Karpas-422 (cell line): ENCODE measurements at regions not wholly inside any gene's neighbourhood (a gene's known extent, or its start where the extent isn't known, plus 50 kb on each side); places are given as distances from the start of the nearest gene placed in this dataset.

Experiments
- DNase-seq: peaks from one replicate; pipeline ENCODE4 v3.0.0-alpha.2; 2015
- H2AFZ ChIP-seq: fragments of 200-600 bp; sonication (generic); 2 replicates; pipeline ENCODE4 v1.6.1; 2014; ENCODE audit warnings: antibody characterized with exemption, low read length, mixed read lengths
- H3K27ac ChIP-seq: fragments of 200-600 bp; sonication (generic); 2 replicates; pipeline ENCODE4 v1.5.1; 2014; ENCODE audit warnings: mild to moderate bottlenecking, low read length, moderate library complexity
- H3K27me3 ChIP-seq: fragments of 200-600 bp; sonication (generic); 2 replicates; pipeline ENCODE4 v1.6.1; 2014; ENCODE audit warnings: low read length, mixed read lengths
- H3K36me3 ChIP-seq: fragments of 200-600 bp; sonication (generic); 2 replicates; pipeline ENCODE4 v1.6.1; 2014; ENCODE audit warnings: low read length, mixed read lengths; ENCODE audit not compliant: insufficient read depth
- H3K4me1 ChIP-seq: fragments of 200-600 bp; sonication (generic); 2 replicates; pipeline ENCODE4 v1.6.1; 2014; ENCODE audit warnings: mild to moderate bottlenecking, low read length, mixed read lengths
- H3K4me2 ChIP-seq: fragments of 200-600 bp; sonication (generic); 2 replicates; pipeline ENCODE4 v1.6.1; 2014; ENCODE audit warnings: low read length, low read depth, mild to moderate bottlenecking; ENCODE audit not compliant: poor library complexity, severe bottlenecking
- H3K4me3 ChIP-seq: fragments of 200-600 bp; sonication (generic); 2 replicates; pipeline ENCODE4 v1.5.1; 2014; ENCODE audit warnings: mild to moderate bottlenecking, antibody characterized with exemption, low read length, mixed read lengths
- H3K79me2 ChIP-seq: fragments of 200-600 bp; sonication (generic); 2 replicates; pipeline ENCODE4 v1.6.1; 2014; ENCODE audit warnings: mild to moderate bottlenecking, low read length, mixed read lengths
- H3K9ac ChIP-seq: fragments of 200-600 bp; sonication (generic); 2 replicates; pipeline ENCODE4 v1.6.0; 2014; ENCODE audit warnings: low read length
- H3K9me2 ChIP-seq: fragments of 200-600 bp; sonication (generic), shearing (Covaris generic); replicated peaks from 2 replicates; pipeline ENCODE4 v1.6.0; 2014; ENCODE audit warnings: mild to moderate bottlenecking, low read length, moderate library complexity; ENCODE audit not compliant: insufficient read depth
- H3K9me3 ChIP-seq: fragments of 300-700, 200-600 bp; sonication (generic); 2 replicates; pipeline ENCODE4 v1.6.1; 2014; ENCODE audit warnings: low read length, mixed read lengths
- H4K20me1 ChIP-seq: fragments of 200-600 bp; sonication (generic); 2 replicates; pipeline ENCODE4 v1.6.1; 2014; ENCODE audit warnings: mild to moderate bottlenecking, antibody characterized with exemption, low read length, low read depth; ENCODE audit not compliant: insufficient read depth

DNA sequence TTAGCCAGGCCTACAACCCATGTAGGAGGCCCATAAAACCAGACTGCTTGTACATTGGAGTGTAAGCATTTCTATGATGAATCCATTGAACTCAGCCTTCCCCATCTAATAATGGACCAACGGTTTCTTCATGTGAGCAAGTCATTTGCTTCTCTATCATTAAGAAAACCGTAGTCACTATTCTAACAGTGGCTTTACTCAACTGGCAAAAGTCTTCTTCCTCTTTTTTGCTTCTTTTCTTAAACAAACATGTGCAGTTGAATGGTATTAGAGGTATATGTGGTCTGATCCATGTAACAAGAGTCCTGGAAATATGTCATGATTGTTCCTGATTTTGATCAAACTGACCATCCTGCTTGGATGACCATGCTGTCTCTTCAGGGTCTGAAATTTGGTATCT lies 132.4 kb upstream of the STXBP5 start:
- no peak for DNase-seq
- Histone ChIP-seq H3K4me3 (no peak overlapping the region), H3K27me3 (no peaks in the 10 kb centered on the region), H2AFZ (no peak overlapping the region), H3K36me3 (no peaks in the 10 kb centered on the region), H3K9me2 (no peaks in the 10 kb centered on the region), H3K4me2 (no peak overlapping the region), H3K4me1 (no peaks in the 10 kb centered on the region), H3K9ac (no peak overlapping the region), H4K20me1 (no peaks in the 10 kb centered on the region), H3K9me3 (no peaks in the 10 kb centered on the region), H3K27ac (no peak overlapping the region), H3K79me2 (no peaks in the 10 kb centered on the region)

DNA sequence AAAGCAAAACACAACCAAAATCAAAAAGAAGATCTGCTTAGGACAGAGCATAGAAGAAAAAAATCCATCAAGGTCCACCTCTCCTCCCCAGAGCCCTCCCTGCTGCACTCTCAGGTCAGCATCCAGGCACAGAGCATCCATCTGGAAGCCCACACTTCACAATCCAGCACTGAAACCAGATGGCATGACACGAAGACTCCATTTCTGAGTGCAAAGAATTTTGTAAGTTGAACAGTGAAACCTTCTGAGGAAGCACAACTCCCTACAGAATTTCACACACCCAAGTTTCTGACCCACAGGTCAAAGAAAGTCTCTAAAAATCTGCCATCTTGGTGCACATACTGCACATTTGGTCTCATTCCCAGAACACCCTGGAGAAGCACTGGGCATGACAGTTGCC lies 128.8 kb upstream of the STXBP5 start:
- Histone ChIP-seq H3K36me3 (no peaks in the 10 kb centered on the region), H2AFZ (no peak overlapping the region), H3K27ac (no peak overlapping the region), H3K9ac (no peak overlapping the region), H3K4me1 (no peaks in the 10 kb centered on the region), H3K4me3 (no peak overlapping the region), H3K79me2 (no peaks in the 10 kb centered on the region), H3K4me2 (no peak overlapping the region), H3K9me3 (no peaks in the 10 kb centered on the region), H3K9me2 (no peaks in the 10 kb centered on the region), H4K20me1 (no peaks in the 10 kb centered on the region), H3K27me3 (no peaks in the 10 kb centered on the region)
- no peak for DNase-seq

DNA sequence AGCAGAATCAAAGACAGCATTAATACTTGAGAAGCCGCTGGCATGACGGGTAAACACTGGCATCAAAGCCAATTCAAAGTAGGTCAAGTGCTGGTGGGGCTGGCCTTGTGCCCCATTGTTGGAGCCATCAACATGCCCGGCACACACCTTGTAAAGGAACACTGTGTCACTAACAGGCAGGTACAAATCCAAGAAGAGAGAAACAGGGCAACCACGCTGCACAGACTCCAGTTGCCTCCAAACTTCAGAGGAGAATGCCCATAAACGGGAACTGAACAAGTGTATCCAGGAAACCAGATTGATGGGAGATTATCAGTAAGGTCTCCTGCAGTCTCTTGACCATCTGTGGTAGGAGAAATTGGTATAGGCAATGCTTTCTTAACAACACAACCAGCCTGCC lies 127.0 kb upstream of the STXBP5 start:
- Histone ChIP-seq H4K20me1 (no peaks in the 10 kb centered on the region), H3K27me3 (no peaks in the 10 kb centered on the region), H3K27ac (no peak overlapping the region), H3K4me2 (no peak overlapping the region), H3K9me3 (no peaks in the 10 kb centered on the region), H2AFZ (no peak overlapping the region), H3K79me2 (no peaks in the 10 kb centered on the region), H3K36me3 (no peaks in the 10 kb centered on the region), H3K4me3 (no peak overlapping the region), H3K9ac (no peak overlapping the region), H3K9me2 (no peaks in the 10 kb centered on the region), H3K4me1 (no peaks in the 10 kb centered on the region)
- no peak for DNase-seq

DNA sequence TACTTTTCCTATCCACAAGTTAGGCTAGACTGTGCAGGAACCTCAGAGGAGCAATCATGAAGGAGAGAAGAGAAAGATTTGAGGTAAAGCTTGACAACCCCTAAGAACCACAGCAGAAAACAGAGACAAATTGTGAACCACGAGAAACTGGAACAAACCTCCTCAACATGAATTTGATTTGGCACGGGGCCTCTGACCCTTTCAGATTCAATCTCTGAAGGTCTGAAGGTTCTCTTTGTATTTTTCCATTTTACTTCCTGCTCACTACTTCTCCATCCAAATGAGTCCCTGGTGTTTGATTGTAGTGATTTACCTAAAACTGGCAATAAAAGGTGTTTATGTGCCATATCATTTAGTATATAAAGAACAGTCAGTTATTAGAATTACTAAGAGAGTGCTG lies 126.1 kb upstream of the STXBP5 start:
- Histone ChIP-seq H3K9me2 (no peaks in the 10 kb centered on the region), H3K27ac (no peak overlapping the region), H3K4me2 (no peak overlapping the region), H2AFZ (no peak overlapping the region), H3K79me2 (no peaks in the 10 kb centered on the region), H3K27me3 (no peaks in the 10 kb centered on the region), H3K4me3 (no peak overlapping the region), H4K20me1 (no peaks in the 10 kb centered on the region), H3K9me3 (no peaks in the 10 kb centered on the region), H3K9ac (no peak overlapping the region), H3K4me1 (no peaks in the 10 kb centered on the region), H3K36me3 (no peaks in the 10 kb centered on the region)
- DNase-seq: no peak

DNA sequence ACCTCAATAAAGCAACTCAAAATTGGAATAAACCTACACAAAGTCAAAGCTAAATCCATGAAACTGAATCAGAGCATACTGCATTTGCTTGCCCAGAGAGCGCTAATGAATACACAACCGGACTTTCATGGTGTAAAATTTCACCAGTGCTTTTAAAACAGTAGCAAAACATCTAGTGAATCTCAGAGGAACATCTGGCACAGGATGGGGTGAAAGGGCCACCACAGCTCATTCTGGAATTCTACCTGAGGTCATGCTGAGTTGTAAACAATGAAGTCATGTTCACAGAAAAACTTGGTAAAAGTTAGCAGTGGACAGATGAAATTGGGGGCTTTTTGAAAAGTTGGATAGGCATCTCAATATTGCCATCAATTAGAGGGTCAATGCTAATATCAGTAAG lies 125.6 kb upstream of the STXBP5 start:
- Histone ChIP-seq H3K4me2 (no peak overlapping the region), H3K79me2 (no peaks in the 10 kb centered on the region), H2AFZ (no peak overlapping the region), H3K27me3 (no peaks in the 10 kb centered on the region), H3K9me3 (no peaks in the 10 kb centered on the region), H3K36me3 (no peaks in the 10 kb centered on the region), H3K9ac (no peak overlapping the region), H3K27ac (no peak overlapping the region), H3K9me2 (no peaks in the 10 kb centered on the region), H4K20me1 (no peaks in the 10 kb centered on the region), H3K4me3 (no peak overlapping the region), H3K4me1 (no peaks in the 10 kb centered on the region)
- peak; percentile 5 for DNase-seq

DNA sequence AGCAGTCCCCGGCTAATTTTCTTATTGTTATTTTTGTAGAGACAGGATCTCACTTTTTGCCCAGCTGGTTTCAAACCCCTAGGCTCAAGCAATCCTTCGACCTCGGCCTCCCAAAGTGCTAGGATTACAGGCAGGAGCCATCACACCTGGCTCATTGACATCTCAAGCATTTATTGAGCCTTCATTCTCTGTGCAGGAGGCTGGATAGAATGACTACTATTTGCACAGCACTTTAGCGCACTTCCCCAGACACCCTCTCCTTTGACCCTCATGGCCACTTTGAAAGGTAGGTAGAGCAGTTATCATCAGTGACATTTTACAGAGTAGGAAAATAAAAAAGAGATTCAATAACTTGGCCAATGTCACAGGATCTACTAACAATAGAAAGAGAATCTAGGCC lies 124.0 kb upstream of the STXBP5 start:
- Histone ChIP-seq H3K36me3 (no peaks in the 10 kb centered on the region), H3K9me2 (no peaks in the 10 kb centered on the region), H3K79me2 (no peaks in the 10 kb centered on the region), H4K20me1 (no peaks in the 10 kb centered on the region), H3K4me1 (no peaks in the 10 kb centered on the region), H3K4me3 (no peak overlapping the region), H3K27me3 (no peaks in the 10 kb centered on the region), H2AFZ (no peak overlapping the region), H3K4me2 (no peak overlapping the region), H3K27ac (no peak overlapping the region), H3K9ac (no peak overlapping the region), H3K9me3 (no peaks in the 10 kb centered on the region)
- DNase-seq: no peak

DNA sequence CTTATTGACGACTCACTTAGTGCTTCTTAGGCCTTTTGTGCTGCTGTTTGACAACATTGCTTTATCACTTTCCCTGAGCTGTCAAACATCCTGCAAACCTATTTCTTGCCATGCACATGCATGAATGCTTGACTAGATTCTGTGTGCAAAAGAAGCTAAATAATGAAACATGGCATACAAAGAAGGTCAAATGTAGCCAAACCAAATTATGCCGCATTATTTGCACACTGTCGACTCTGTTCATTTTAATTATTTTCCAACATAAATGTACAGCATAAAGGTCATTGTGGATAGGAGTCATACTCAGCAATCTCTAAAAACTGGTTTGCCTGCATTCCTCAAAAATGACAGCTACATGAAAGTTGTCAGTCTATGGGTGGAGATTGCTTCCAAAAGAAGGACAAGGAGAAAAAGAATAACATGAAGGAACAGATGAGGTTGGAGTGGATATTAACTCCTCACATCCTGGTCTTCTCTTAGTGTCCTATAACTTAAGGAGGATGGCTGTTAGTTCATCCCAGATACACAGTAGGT lies 123.1 kb upstream of the STXBP5 start:
- no peaks in the 10 kb centered on the region for H3K79me2 ChIP-seq
- H3K4me2 ChIP-seq: no peak overlapping the region
- no peaks in the 10 kb centered on the region for H3K27me3 ChIP-seq
- DNase-seq: peak; percentile 7
- no peak overlapping the region for H3K4me3 ChIP-seq
- no peaks in the 10 kb centered on the region for H3K36me3 ChIP-seq
- no peaks in the 10 kb centered on the region for H3K9me3 ChIP-seq
- no peaks in the 10 kb centered on the region for H4K20me1 ChIP-seq
- no peaks in the 10 kb centered on the region for H3K4me1 ChIP-seq
- no peak overlapping the region for H3K27ac ChIP-seq
- no peak overlapping the region for H3K9ac ChIP-seq
- no peak overlapping the region for H2AFZ ChIP-seq
- no peaks in the 10 kb centered on the region for H3K9me2 ChIP-seq

DNA sequence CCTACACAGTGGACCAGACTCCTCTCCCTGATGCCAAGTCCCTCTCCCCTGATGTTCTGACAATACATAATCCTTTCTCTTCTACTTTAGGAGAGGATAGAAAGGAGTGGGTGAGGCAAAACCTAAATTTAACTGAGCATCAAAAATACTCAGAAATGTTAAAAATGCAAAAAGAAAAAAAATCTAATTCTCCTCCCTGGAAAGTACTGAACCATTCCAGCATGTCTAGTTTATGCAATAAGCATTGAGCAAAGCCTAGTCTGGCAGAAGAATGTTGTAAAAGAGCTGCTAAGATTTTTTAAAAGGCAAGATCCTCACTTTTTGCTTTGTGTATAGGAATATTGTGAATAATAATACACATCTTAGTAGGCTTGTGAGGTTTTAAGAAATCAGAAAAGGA lies 116.6 kb upstream of the STXBP5 start:
- Histone ChIP-seq H3K4me2 (no peak overlapping the region), H4K20me1 (no peaks in the 10 kb centered on the region), H3K27ac (no peak overlapping the region), H2AFZ (no peak overlapping the region), H3K9ac (no peak overlapping the region), H3K4me1 (no peaks in the 10 kb centered on the region), H3K9me3 (no peaks in the 10 kb centered on the region), H3K36me3 (no peaks in the 10 kb centered on the region), H3K27me3 (no peaks in the 10 kb centered on the region), H3K79me2 (no peaks in the 10 kb centered on the region), H3K4me3 (no peak overlapping the region), H3K9me2 (no peaks in the 10 kb centered on the region)
- no peak for DNase-seq

DNA sequence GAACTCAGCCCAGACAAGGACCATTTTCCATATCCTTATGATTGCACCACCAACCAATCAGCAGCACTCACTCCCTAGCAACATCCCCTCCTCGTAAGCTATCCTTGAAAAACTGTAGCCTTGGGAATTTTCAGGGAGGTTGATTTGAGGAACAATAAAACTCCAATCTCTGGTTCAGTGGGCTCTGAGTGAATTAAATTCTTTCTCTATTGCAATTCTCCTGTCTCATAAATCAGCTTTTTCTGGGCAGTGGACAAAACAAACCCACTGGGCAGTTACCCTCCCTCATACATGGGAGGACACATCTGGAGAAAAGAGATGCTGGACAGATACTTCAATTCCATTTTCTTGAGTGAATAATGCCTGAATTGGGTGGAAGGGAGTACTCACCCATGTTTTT lies 115.4 kb upstream of the STXBP5 start:
- no peaks in the 10 kb centered on the region for H3K9me3 ChIP-seq
- H3K9me2 ChIP-seq: no peaks in the 10 kb centered on the region
- H2AFZ ChIP-seq: no peak overlapping the region
- H3K27me3 ChIP-seq: no peaks in the 10 kb centered on the region
- H3K27ac ChIP-seq: no peak overlapping the region
- no peak overlapping the region for H3K4me2 ChIP-seq
- H3K9ac ChIP-seq: no peak overlapping the region
- no peaks in the 10 kb centered on the region for H3K4me1 ChIP-seq
- H4K20me1 ChIP-seq: no peaks in the 10 kb centered on the region
- no peaks in the 10 kb centered on the region for H3K79me2 ChIP-seq
- DNase-seq: no peak
- no peaks in the 10 kb centered on the region for H3K36me3 ChIP-seq
- H3K4me3 ChIP-seq: no peak overlapping the region
